H1 (cell line): ENCODE measurements at regions not wholly inside any gene's neighbourhood (a gene's known extent, or its start where the extent isn't known, plus 50 kb on each side); places are given as distances from the start of the nearest gene placed in this dataset.
A peak's percentile ranks its signal among the peaks of the same experiment; 100 is the strongest.

Source experiments
- RAD21 ChIP-seq, 2 experiments: IDR thresholded peaks in 1 of 2; conservative IDR thresholded peaks in 1 of 2; 2 replicates each; pipeline ENCODE4 v1.6.1; 2011; ENCODE audit warnings: low read depth in 2 of 2, low read length in 2 of 2, improper control_type of control experiment in 1 of 2, inconsistent platforms in 1 of 2, mild to moderate bottlenecking in 1 of 2, moderate library complexity in 1 of 2
- RXRA ChIP-seq: IDR thresholded peaks from 2 replicates; pipeline ENCODE4 v1.6.1; 2011; ENCODE audit warnings: low read depth, mild to moderate bottlenecking, low read length, moderate library complexity; ENCODE audit not compliant: insufficient read depth
- TF ChIP-seq, protein P1 (sequence below): fragments of 300-600 bp; sonication (generic); IDR thresholded peaks from 2 replicates; pipeline ENCODE4 v1.7.1; 2012; ENCODE audit warnings: low read length, moderate library complexity, mild to moderate bottlenecking, inconsistent platforms; ENCODE audit not compliant: insufficient replicate concordance

DNA sequence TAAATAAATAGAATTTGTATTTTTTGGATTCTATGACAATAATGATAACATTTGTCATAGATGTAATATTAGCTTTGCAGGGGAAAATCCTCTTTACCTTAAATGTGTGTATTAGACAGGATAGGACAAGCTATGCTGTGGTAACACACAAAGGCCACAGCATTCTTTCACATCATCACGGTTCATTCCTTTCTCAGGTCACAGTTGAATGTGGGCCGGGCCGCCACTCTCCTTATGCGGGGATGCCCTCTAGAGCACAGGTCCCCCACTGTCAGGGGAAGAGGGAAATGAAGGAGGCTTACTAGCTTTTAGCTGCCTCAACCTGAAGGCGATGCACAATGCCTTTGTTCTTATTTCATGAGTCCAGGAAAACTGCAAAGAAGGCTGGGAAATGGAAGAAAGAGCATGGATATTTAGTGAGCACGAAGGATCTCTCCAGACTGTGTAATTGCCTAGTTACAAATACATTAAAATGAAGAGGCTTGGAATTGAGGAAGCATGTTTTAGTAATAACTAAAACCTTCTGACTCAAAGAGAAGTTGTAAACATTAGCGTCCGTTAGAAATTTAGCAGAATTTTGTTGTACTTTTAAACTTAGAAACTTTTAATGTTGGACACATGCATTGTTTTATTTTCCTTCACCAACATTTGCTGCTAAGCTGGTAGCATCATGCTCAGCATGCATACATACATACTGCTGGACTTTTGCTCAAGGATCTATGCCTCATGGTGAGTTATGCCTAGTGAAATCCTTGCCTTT is 248.9 kb upstream of the FOXQ1 start (continued):
- TF ChIP-seq, protein P1, sequence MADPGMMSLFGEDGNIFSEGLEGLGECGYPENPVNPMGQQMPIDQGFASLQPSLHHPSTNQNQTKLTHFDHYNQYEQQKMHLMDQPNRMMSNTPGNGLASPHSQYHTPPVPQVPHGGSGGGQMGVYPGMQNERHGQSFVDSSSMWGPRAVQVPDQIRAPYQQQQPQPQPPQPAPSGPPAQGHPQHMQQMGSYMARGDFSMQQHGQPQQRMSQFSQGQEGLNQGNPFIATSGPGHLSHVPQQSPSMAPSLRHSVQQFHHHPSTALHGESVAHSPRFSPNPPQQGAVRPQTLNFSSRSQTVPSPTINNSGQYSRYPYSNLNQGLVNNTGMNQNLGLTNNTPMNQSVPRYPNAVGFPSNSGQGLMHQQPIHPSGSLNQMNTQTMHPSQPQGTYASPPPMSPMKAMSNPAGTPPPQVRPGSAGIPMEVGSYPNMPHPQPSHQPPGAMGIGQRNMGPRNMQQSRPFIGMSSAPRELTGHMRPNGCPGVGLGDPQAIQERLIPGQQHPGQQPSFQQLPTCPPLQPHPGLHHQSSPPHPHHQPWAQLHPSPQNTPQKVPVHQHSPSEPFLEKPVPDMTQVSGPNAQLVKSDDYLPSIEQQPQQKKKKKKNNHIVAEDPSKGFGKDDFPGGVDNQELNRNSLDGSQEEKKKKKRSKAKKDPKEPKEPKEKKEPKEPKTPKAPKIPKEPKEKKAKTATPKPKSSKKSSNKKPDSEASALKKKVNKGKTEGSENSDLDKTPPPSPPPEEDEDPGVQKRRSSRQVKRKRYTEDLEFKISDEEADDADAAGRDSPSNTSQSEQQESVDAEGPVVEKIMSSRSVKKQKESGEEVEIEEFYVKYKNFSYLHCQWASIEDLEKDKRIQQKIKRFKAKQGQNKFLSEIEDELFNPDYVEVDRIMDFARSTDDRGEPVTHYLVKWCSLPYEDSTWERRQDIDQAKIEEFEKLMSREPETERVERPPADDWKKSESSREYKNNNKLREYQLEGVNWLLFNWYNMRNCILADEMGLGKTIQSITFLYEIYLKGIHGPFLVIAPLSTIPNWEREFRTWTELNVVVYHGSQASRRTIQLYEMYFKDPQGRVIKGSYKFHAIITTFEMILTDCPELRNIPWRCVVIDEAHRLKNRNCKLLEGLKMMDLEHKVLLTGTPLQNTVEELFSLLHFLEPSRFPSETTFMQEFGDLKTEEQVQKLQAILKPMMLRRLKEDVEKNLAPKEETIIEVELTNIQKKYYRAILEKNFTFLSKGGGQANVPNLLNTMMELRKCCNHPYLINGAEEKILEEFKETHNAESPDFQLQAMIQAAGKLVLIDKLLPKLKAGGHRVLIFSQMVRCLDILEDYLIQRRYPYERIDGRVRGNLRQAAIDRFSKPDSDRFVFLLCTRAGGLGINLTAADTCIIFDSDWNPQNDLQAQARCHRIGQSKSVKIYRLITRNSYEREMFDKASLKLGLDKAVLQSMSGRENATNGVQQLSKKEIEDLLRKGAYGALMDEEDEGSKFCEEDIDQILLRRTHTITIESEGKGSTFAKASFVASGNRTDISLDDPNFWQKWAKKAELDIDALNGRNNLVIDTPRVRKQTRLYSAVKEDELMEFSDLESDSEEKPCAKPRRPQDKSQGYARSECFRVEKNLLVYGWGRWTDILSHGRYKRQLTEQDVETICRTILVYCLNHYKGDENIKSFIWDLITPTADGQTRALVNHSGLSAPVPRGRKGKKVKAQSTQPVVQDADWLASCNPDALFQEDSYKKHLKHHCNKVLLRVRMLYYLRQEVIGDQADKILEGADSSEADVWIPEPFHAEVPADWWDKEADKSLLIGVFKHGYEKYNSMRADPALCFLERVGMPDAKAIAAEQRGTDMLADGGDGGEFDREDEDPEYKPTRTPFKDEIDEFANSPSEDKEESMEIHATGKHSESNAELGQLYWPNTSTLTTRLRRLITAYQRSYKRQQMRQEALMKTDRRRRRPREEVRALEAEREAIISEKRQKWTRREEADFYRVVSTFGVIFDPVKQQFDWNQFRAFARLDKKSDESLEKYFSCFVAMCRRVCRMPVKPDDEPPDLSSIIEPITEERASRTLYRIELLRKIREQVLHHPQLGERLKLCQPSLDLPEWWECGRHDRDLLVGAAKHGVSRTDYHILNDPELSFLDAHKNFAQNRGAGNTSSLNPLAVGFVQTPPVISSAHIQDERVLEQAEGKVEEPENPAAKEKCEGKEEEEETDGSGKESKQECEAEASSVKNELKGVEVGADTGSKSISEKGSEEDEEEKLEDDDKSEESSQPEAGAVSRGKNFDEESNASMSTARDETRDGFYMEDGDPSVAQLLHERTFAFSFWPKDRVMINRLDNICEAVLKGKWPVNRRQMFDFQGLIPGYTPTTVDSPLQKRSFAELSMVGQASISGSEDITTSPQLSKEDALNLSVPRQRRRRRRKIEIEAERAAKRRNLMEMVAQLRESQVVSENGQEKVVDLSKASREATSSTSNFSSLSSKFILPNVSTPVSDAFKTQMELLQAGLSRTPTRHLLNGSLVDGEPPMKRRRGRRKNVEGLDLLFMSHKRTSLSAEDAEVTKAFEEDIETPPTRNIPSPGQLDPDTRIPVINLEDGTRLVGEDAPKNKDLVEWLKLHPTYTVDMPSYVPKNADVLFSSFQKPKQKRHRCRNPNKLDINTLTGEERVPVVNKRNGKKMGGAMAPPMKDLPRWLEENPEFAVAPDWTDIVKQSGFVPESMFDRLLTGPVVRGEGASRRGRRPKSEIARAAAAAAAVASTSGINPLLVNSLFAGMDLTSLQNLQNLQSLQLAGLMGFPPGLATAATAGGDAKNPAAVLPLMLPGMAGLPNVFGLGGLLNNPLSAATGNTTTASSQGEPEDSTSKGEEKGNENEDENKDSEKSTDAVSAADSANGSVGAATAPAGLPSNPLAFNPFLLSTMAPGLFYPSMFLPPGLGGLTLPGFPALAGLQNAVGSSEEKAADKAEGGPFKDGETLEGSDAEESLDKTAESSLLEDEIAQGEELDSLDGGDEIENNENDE = no peak
- TF ChIP-seq RAD21 (IDR thresholded peaks at IDR 0.05 in 1 of 2, conservative IDR thresholded peaks at IDR 0.05 in 1 of 2; ENCODE audit: low read depth in 2 of 2, low read length in 2 of 2) (peak; percentile 71 to 82), RXRA (no peak)
